Skeletal muscle tissue (tissue), 3 donors: ENCODE measurements at regions not wholly inside any gene's neighbourhood (a gene's known extent, or its start where the extent isn't known, plus 50 kb on each side); places are given as distances from the start of the nearest gene placed in this dataset.

Experiments
- H3K27ac ChIP-seq: one replicate; pipeline ENCODE4 v1.7.0; 2013; ENCODE audit warnings: mild to moderate bottlenecking, low read depth, low read length, inconsistent platforms
- H3K27me3 ChIP-seq, 3 donors: one replicate each; pipeline ENCODE4 v1.7.0; 2013; ENCODE audit warnings: low read length in 3 of 3; ENCODE audit not compliant: control insufficient read depth in 3 of 3, insufficient read depth in 3 of 3
- H3K36me3 ChIP-seq, 3 donors: one replicate each; pipeline ENCODE4 v1.7.0; 2013; ENCODE audit warnings: low read length in 3 of 3; ENCODE audit not compliant: control insufficient read depth in 3 of 3, insufficient read depth in 3 of 3
- H3K4me1 ChIP-seq, 3 donors: one replicate each; pipeline ENCODE4 v1.7.0; 2013; ENCODE audit warnings: low read length in 3 of 3, mild to moderate bottlenecking in 3 of 3; ENCODE audit not compliant: control insufficient read depth in 3 of 3, insufficient read depth in 3 of 3
- H3K4me3 ChIP-seq, 3 donors: one replicate each; pipeline ENCODE4 v1.7.0; 2013; ENCODE audit warnings: low read length in 3 of 3
- H3K9ac ChIP-seq, 3 donors: one replicate each; pipeline ENCODE4 v1.7.0; 2013; ENCODE audit warnings: low read length in 3 of 3, mild to moderate bottlenecking in 3 of 3, moderate library complexity in 2 of 3, low read depth in 1 of 3
- H3K9me3 ChIP-seq, 3 donors: one replicate each; pipeline ENCODE4 v1.7.0; 2013; ENCODE audit warnings: low read length in 3 of 3; ENCODE audit not compliant: control insufficient read depth in 3 of 3
- donor health status: Osteomylitis.

DNA sequence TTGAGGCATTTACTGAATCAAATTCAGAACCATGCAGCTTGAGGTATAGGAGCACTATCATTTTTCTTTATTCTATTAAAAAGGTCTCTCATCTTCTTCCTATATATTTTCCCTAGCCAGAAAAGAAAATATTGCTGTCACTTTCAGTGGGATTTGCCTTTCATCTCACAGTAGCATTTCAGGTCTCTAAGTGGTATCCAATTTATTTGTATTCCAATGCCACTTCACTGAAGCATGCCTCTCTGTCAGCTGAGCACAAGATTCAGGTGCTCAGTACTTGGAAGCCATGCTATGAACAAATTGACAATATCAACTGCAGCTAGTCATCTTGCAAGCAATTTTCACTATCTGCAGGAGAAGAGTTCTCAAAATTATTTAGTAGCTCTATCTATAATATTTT is 457.2 kb upstream of the SLC39A10 start:
- Histone ChIP-seq H3K36me3 (no peaks in the 10 kb centered on the region), H3K9ac (no peak overlapping the region), H3K4me1 (no peaks in the 10 kb centered on the region), H3K27me3 (no peaks in the 10 kb centered on the region), H3K9me3 (no peaks in the 10 kb centered on the region), H3K4me3 (no peak overlapping the region), H3K27ac (no peak overlapping the region)

- H3K36me3 ChIP-seq = no peaks in the 10 kb centered on the region
- H3K9me3 ChIP-seq = no peaks in the 10 kb centered on the region
- no peaks in the 10 kb centered on the region for H3K4me1 ChIP-seq
- no peak overlapping the region for H3K27ac ChIP-seq
- no peak overlapping the region for H3K4me3 ChIP-seq
- H3K27me3 ChIP-seq = no peaks in the 10 kb centered on the region
- H3K9ac ChIP-seq = no peak overlapping the region
Measured at GRCh38 chr2:195181059-195181705, 475.8 kb upstream of the SLC39A10 start.

DNA sequence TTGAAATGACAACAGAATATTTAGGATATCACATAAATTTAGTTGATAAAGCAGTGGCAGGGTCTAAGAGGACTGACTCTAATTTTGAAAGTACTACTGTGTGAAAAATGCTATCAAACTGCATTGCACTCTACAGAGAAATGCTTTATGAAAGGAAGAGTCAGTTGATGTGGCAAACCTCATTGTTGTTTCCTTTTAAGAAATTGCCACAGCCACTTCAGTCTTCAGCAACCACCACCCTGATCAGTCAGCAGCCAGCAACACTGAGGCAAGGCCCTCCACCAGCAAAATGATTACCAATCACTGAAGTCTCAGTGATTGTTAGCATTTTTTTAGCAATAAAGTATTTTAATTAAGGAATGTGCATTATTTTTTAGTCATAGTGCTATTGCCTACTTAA is 488.7 kb upstream of the SLC39A10 start:
- Histone ChIP-seq H3K9ac (no peak overlapping the region), H3K9me3 (no peaks in the 10 kb centered on the region), H3K27me3 (no peaks in the 10 kb centered on the region)

DNA sequence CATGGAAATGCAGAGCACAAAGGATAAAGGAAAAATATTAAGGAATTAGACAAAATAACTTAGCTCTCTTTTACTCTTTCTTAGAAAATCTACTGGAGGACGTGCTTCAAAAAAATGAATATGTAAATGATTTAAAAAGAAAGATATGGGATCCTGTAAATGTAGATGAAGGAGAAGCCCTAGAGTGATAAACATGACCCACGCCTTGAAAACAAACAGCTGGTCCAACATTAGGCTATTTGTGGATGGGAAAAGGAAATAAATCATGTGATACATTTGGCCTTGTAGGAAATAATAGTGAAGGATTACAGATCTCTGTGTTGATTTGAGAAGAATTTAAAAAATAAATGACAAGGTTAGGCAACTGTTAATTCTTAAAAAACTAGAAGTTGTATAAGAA is 492.1 kb upstream of the SLC39A10 start:
- no peaks in the 10 kb centered on the region for H3K4me1 ChIP-seq
- no peak overlapping the region for H3K9ac ChIP-seq
- no peak overlapping the region for H3K27ac ChIP-seq
- no peak overlapping the region for H3K4me3 ChIP-seq
- no peaks in the 10 kb centered on the region for H3K27me3 ChIP-seq
- H3K9me3 ChIP-seq = no peaks in the 10 kb centered on the region
- no peaks in the 10 kb centered on the region for H3K36me3 ChIP-seq

More for the DNA sequence above, 488.7 kb upstream of the SLC39A10 start:
- no peaks in the 10 kb centered on the region for H3K4me1 ChIP-seq
- no peaks in the 10 kb centered on the region for H3K36me3 ChIP-seq
- H3K27ac ChIP-seq = no peak overlapping the region
- H3K4me3 ChIP-seq = no peak overlapping the region

- H3K36me3 ChIP-seq = no peaks in the 10 kb centered on the region
- no peaks in the 10 kb centered on the region for H3K9me3 ChIP-seq
- H3K9ac ChIP-seq = no peak overlapping the region
- no peaks in the 10 kb centered on the region for H3K4me1 ChIP-seq
- H3K4me3 ChIP-seq = no peak overlapping the region
- H3K27ac ChIP-seq = no peak overlapping the region
- H3K27me3 ChIP-seq = no peaks in the 10 kb centered on the region
Measured at GRCh38 chr2:195162918-195163317, 494.1 kb upstream of the SLC39A10 start.

- H3K4me1 ChIP-seq = no peaks in the 10 kb centered on the region
- H3K9me3 ChIP-seq = no peaks in the 10 kb centered on the region
- no peaks in the 10 kb centered on the region for H3K27me3 ChIP-seq
- no peak overlapping the region for H3K4me3 ChIP-seq
- no peaks in the 10 kb centered on the region for H3K36me3 ChIP-seq
- H3K9ac ChIP-seq = no peak overlapping the region
- H3K27ac ChIP-seq = no peak overlapping the region
Measured at GRCh38 chr2:195162194-195162593, 494.8 kb upstream of the SLC39A10 start.

DNA sequence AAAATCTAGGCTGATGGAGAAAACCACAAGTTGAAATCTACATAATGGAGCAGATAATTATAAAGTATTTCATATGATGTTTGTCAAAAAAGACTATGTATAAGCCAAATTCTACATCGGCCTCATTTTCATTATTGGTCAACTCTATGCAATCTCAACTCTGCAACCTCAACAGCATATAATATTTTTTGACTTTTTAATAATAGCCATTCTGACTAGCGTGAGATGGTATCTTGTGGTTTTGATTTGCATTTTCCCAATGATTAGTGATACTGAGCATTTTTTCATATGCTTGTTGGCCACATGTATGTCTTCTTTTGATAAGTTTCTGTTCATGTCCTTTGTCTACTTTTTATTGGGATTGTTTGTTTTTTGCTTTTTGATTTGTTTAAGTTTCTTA is 496.1 kb upstream of the SLC39A10 start:
- no peaks in the 10 kb centered on the region for H3K4me1 ChIP-seq
- no peak overlapping the region for H3K9ac ChIP-seq
- no peak overlapping the region for H3K27ac ChIP-seq
- no peak overlapping the region for H3K4me3 ChIP-seq
- H3K27me3 ChIP-seq = no peaks in the 10 kb centered on the region
- no peaks in the 10 kb centered on the region for H3K36me3 ChIP-seq
- no peaks in the 10 kb centered on the region for H3K9me3 ChIP-seq

DNA sequence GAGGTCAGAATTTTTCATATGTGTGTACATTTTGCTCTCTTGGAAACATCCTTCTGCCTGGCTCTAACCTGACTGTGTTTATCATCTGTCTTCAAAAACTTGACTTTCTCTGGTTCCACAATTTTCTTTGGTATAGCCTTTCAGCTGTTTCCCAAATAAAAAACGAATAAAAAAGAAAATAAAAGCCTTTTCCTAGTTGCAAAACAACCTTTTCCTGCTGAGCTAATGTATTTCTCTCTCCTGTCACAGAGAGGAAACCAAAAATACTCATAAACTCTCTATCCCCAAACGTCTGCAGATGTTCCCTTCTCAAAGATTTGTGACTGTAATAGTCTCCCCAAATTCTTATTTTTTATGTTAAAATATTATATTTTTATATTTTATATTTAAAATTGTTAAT is 505.3 kb upstream of the SLC39A10 start:
- no peak overlapping the region for H3K9ac ChIP-seq
- H3K9me3 ChIP-seq = no peaks in the 10 kb centered on the region
- H3K36me3 ChIP-seq = no peaks in the 10 kb centered on the region
- H3K4me1 ChIP-seq = no peaks in the 10 kb centered on the region
- no peak overlapping the region for H3K27ac ChIP-seq
- no peak overlapping the region for H3K4me3 ChIP-seq
- H3K27me3 ChIP-seq = no peaks in the 10 kb centered on the region

GRCh38 chr2:195150819-195151218 is 506.2 kb upstream of the SLC39A10 start:
- H3K27me3 ChIP-seq = no peaks in the 10 kb centered on the region
- H3K36me3 ChIP-seq = no peaks in the 10 kb centered on the region
- H3K4me1 ChIP-seq = no peaks in the 10 kb centered on the region
- no peak overlapping the region for H3K9ac ChIP-seq
- H3K4me3 ChIP-seq = no peak overlapping the region
- no peaks in the 10 kb centered on the region for H3K9me3 ChIP-seq
- H3K27ac ChIP-seq = no peak overlapping the region

GRCh38 chr2:195148004-195148403 is 509.0 kb upstream of the SLC39A10 start:
- H3K4me3 ChIP-seq = no peak overlapping the region
- no peaks in the 10 kb centered on the region for H3K36me3 ChIP-seq
- H3K27ac ChIP-seq = no peak overlapping the region
- H3K9me3 ChIP-seq = peaks cover 0 to 3% (median 2%) of the 10 kb centered on the region in 3 donors
- no peaks in the 10 kb centered on the region for H3K27me3 ChIP-seq
- no peak overlapping the region for H3K9ac ChIP-seq
- no peaks in the 10 kb centered on the region for H3K4me1 ChIP-seq
